HCT116 (cell line): ENCODE measurements at regions not wholly inside any gene's neighbourhood (a gene's known extent, or its start where the extent isn't known, plus 50 kb on each side); places are given as distances from the start of the nearest gene placed in this dataset.

Experiments used
- ATAC-seq: fragments of 200-7000 bp; cut with Tn5 transposase; 2 replicates; pipeline ENCODE4 v1.9.1; 2020; ENCODE audit warnings: mild to moderate bottlenecking, moderate library complexity
- BruUV-seq: library from RNA; stranded (reverse); fragments of 400-500 nt; replicated peaks from 2 replicates; lab custom pipeline; 2021; lab: Mats Ljungman, UMichigan
- CTCF ChIA-PET: fragments of 300-600 bp; sonication (Branson Sonifier 250); formaldehyde crosslinking; loops from one replicate; lab custom pipeline; 2021; ENCODE audit warnings: antibody characterized with exemption; lab: Charles Lee
- POLR2A ChIA-PET: fragments of 300-600, 350-600 bp; sonication (Branson Sonifier 250); formaldehyde crosslinking; loops from one replicate; lab custom pipeline; 2021; ENCODE audit warnings: antibody characterized with exemption; lab: Charles Lee
- RAD21 ChIA-PET, 2 experiments: fragments of 300-600 bp; sonication (Branson Sonifier 250); formaldehyde crosslinking; loops; one replicate each; lab custom pipeline; 2023; ENCODE audit warnings: low total read pairs in 2 of 2; ENCODE audit not compliant: uncharacterized antibody in 2 of 2, unreplicated experiment in 2 of 2, low non-redundant PET in 1 of 2; lab: Charles Lee
- DNase-seq: peaks from one replicate; pipeline ENCODE4 v3.0.0-alpha.2; 2010; ENCODE audit warnings: low read depth, low spot score
- H2AFZ ChIP-seq: fragments of 200-600 bp; shearing (Covaris generic), sonication (generic); 2 replicates; pipeline ENCODE4 v1.6.1; 2017; ENCODE audit warnings: low read depth, mixed run types, mixed read lengths, antibody characterized with exemption, low read length; ENCODE audit not compliant: poor library complexity, severe bottlenecking
- H3K27ac ChIP-seq: 2 replicates; pipeline ENCODE4 v1.5.1; 2012; ENCODE audit warnings: low read depth, low read length
- H3K27me3 ChIP-seq: fragments of 200-600 bp; sonication (generic); 2 replicates; pipeline ENCODE4 v1.6.1; 2016; ENCODE audit warnings: mixed run types, low read length, mixed read lengths; ENCODE audit not compliant: insufficient read depth
- H3K36me3 ChIP-seq, 2 experiments: fragments of 200-500 bp in 1 of 2; fragments of 200-600 bp in 1 of 2; sonication (Bioruptor generic) in 1 of 2; sonication (generic) in 1 of 2; 2 replicates each; pipeline versions ENCODE4 v1.5.1 to v1.6.1; 2014 to 2016; ENCODE audit warnings: low read length in 2 of 2, inconsistent platforms in 1 of 2, mixed read lengths in 1 of 2, mixed run types in 1 of 2; ENCODE audit not compliant: insufficient read depth in 2 of 2, control insufficient read depth in 1 of 2
- H3K4me1 ChIP-seq, 2 experiments: fragments of 200-600 bp in 1 of 2; sonication (generic) in 1 of 2; 2 replicates each; pipeline versions ENCODE4 v1.5.1 to v1.6.1; 2012 to 2017; ENCODE audit warnings: low read length in 2 of 2, inconsistent platforms in 1 of 2, mild to moderate bottlenecking in 1 of 2, mixed read lengths in 1 of 2, mixed run types in 1 of 2, moderate library complexity in 1 of 2; ENCODE audit not compliant: insufficient read depth in 2 of 2, control insufficient read depth in 1 of 2
- H3K4me2 ChIP-seq: fragments of 200-600 bp; sonication (generic); 2 replicates; pipeline ENCODE4 v1.6.1; 2017; ENCODE audit warnings: mixed run types, low read length, mixed read lengths
- H3K4me3 ChIP-seq, 2 experiments: fragments of 200-600 bp in 1 of 2; sonication (generic) in 1 of 2; replicated peaks in 1 of 2; 2 replicates each; pipeline ENCODE4 v1.5.1; 2011 to 2016; ENCODE audit warnings: low read length in 2 of 2, control low read depth in 1 of 2, low read depth in 1 of 2, mild to moderate bottlenecking in 1 of 2, mixed read lengths in 1 of 2, mixed run types in 1 of 2
- H3K79me2 ChIP-seq: fragments of 200-600 bp; sonication (generic); 2 replicates; pipeline ENCODE4 v1.6.1; 2017; ENCODE audit warnings: mild to moderate bottlenecking, mixed run types, low read length, moderate library complexity, mixed read lengths; ENCODE audit not compliant: insufficient read depth
- H3K9ac ChIP-seq: fragments of 200-600 bp; sonication (generic); 2 replicates; pipeline ENCODE4 v1.6.1; 2016; ENCODE audit warnings: low read length, mixed read lengths
- H3K9me2 ChIP-seq: fragments of 200-600 bp; sonication (generic), shearing (Covaris generic); 2 replicates; pipeline ENCODE4 v1.6.1; 2017; ENCODE audit warnings: mixed run types, mild to moderate bottlenecking, moderate library complexity; ENCODE audit not compliant: insufficient read depth
- H3K9me3 ChIP-seq, 2 experiments: fragments of 200-500 bp in 1 of 2; fragments of 200-600 bp in 1 of 2; sonication (Bioruptor generic) in 1 of 2; sonication (generic) in 1 of 2; 2 replicates each; pipeline ENCODE4 v1.6.1; 2014 to 2017; ENCODE audit warnings: low read length in 2 of 2, mixed read lengths in 2 of 2, inconsistent platforms in 1 of 2, low read depth in 1 of 2, mild to moderate bottlenecking in 1 of 2, mixed run types in 1 of 2, moderate library complexity in 1 of 2; ENCODE audit not compliant: control insufficient read depth in 1 of 2, insufficient read depth in 1 of 2
- H4K20me1 ChIP-seq: fragments of 200-600 bp; sonication (generic), shearing (Covaris generic); 2 replicates; pipeline ENCODE4 v1.6.1; 2017; ENCODE audit warnings: mixed run types, mild to moderate bottlenecking, moderate library complexity; ENCODE audit not compliant: insufficient read depth
- CEBPB ChIP-seq: IDR thresholded peaks from 2 replicates; pipeline ENCODE4 v1.6.1; 2012; ENCODE audit warnings: low read depth
- ELF1 ChIP-seq: IDR thresholded peaks from 2 replicates; pipeline ENCODE4 v1.6.1; 2012; ENCODE audit warnings: low read depth, borderline replicate concordance
- EZH2 ChIP-seq: fragments of 200-600 bp; sonication (generic); IDR thresholded peaks from 2 replicates; pipeline ENCODE4 v1.6.1; 2017; ENCODE audit warnings: antibody characterized with exemption, mixed run types
- JUND ChIP-seq: IDR thresholded peaks from 2 replicates; pipeline ENCODE4 v1.6.1; 2012
- RAD21 ChIP-seq: IDR thresholded peaks from 2 replicates; pipeline ENCODE4 v1.6.1; 2012; ENCODE audit warnings: low read depth, mild to moderate bottlenecking
- SIN3A ChIP-seq: IDR thresholded peaks from 2 replicates; pipeline ENCODE4 v1.6.1; 2012; ENCODE audit warnings: low read depth
- SRF ChIP-seq: IDR thresholded peaks from 2 replicates; pipeline ENCODE4 v1.6.1; 2012; ENCODE audit warnings: low read depth
- TCF7L2 ChIP-seq: IDR thresholded peaks from 2 replicates; pipeline ENCODE4 v1.7.0; 2011; ENCODE audit warnings: borderline replicate concordance, inconsistent platforms; ENCODE audit not compliant: insufficient read depth, insufficient read length; ENCODE audit errors: extremely low read depth
- ZBTB33 ChIP-seq: IDR thresholded peaks from 2 replicates; pipeline ENCODE4 v1.6.1; 2011; ENCODE audit warnings: mild to moderate bottlenecking, low read length, moderate library complexity; ENCODE audit not compliant: insufficient replicate concordance; ENCODE audit errors: extremely low read depth
- ZFX ChIP-seq: fragments of 450-650 bp; IDR thresholded peaks from 2 replicates; pipeline ENCODE4 v1.6.1; 2017
- intact Hi-C: fragments of 100-400 bp; cut with micrococcal nuclease; formaldehyde crosslinking; loops from 2 replicates; pipeline ENCODE4 v1.10.0; 2022
- TF ChIP-seq, protein P1 (sequence below), 3 experiments: fragments of 200-600 bp in 1 of 3; sonication (generic) in 1 of 3; IDR thresholded peaks in 2 of 3; conservative IDR thresholded peaks in 1 of 3; 2 replicates each; pipeline ENCODE4 v1.5.1; 2012 to 2017; ENCODE audit warnings: low read depth in 2 of 3, low read length in 2 of 3, antibody characterized with exemption in 1 of 3, borderline replicate concordance in 1 of 3, control low read depth in 1 of 3, mild to moderate bottlenecking in 1 of 3, mixed read lengths in 1 of 3, mixed run types in 1 of 3, moderate library complexity in 1 of 3; ENCODE audit not compliant: insufficient read depth in 1 of 3
- TF ChIP-seq, protein P2 (sequence below): IDR thresholded peaks from 2 replicates; pipeline ENCODE4 v1.6.1; 2012
- TF ChIP-seq, protein P3 (sequence below): IDR thresholded peaks from 2 replicates; pipeline ENCODE4 v1.6.1; 2012

DNA sequence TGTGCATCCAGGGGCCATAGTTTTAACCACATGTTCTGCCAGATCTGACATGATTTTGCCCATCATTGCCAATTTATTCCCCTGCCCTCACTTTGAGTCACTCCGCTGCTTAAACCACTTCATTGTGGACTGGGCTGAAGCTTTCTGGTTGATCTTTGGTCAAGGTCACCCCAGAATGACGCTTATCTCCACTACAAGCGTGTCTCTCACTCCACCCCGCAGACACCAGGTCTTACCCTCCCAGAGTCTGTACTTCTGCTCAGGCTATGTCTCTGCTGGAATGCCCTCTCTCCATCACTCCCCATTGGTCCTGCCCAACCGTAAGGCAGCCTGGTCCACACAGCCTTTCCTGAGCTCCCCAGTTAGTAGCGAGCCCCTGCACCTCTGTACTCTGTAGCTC, 170.5 kb upstream of the SYT13 start:
- ChIA-PET POLR2A (no interaction called here), CTCF (no interaction called here), RAD21 (no interaction called here)
- Histone ChIP-seq H3K4me2 (no peak overlapping the region), H3K4me1 (no peaks in the 10 kb centered on the region), H3K9me2 (no peaks in the 10 kb centered on the region), H3K9ac (no peak overlapping the region), H3K9me3 (no peaks in the 10 kb centered on the region), H3K27me3 (peaks cover 48% of the 10 kb centered on the region), H2AFZ (no peak overlapping the region), H3K79me2 (no peaks in the 10 kb centered on the region), H3K27ac (no peak overlapping the region), H3K4me3 (no peak overlapping the region), H3K36me3 (no peaks in the 10 kb centered on the region), H4K20me1 (no peaks in the 10 kb centered on the region)
- DNase-seq (no peak), ATAC-seq (no peak)
- BruUV-seq, result no TSS peak
- intact Hi-C loops, result no loop called here
- no peak for TF ChIP-seq TCF7L2
- TF ChIP-seq CEBPB, result no peak
- no peak for TF ChIP-seq ZFX
- TF ChIP-seq, protein P1, sequence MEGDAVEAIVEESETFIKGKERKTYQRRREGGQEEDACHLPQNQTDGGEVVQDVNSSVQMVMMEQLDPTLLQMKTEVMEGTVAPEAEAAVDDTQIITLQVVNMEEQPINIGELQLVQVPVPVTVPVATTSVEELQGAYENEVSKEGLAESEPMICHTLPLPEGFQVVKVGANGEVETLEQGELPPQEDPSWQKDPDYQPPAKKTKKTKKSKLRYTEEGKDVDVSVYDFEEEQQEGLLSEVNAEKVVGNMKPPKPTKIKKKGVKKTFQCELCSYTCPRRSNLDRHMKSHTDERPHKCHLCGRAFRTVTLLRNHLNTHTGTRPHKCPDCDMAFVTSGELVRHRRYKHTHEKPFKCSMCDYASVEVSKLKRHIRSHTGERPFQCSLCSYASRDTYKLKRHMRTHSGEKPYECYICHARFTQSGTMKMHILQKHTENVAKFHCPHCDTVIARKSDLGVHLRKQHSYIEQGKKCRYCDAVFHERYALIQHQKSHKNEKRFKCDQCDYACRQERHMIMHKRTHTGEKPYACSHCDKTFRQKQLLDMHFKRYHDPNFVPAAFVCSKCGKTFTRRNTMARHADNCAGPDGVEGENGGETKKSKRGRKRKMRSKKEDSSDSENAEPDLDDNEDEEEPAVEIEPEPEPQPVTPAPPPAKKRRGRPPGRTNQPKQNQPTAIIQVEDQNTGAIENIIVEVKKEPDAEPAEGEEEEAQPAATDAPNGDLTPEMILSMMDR (IDR thresholded peaks at IDR 0.05 in 2 of 3, conservative IDR thresholded peaks at IDR 0.05 in 1 of 3; ENCODE audit: borderline replicate concordance in 1 of 3, insufficient read depth in 1 of 3, low read depth in 2 of 3, low read length in 2 of 3), result no peak
- TF ChIP-seq, all 23 proteins: peak for 0

DNA sequence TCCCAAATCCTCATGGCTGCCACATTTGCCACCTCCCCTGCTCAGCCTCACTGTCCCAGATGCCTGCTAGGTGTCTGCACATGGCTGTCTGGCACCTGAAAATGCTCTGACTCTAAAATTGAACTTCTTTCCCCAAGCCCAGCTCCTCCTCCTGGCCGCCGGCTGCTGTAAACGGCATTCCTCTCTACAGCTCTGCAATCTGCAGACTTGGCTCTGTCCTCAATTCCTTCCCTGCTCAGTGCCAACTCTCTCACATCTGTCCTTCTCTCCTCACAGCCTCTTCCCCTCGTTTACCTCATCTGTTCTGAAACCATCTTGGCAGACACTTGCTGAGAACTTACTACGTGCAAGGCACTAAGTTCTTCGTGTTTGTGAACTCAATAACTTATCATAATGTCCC, 169.4 kb upstream of the SYT13 start:
- Histone ChIP-seq H2AFZ (no peak overlapping the region), H3K27me3 (peaks cover 42% of the 10 kb centered on the region), H3K36me3 (no peaks in the 10 kb centered on the region), H3K79me2 (no peaks in the 10 kb centered on the region), H3K4me3 (no peak overlapping the region), H3K9me2 (no peaks in the 10 kb centered on the region), H3K9me3 (no peaks in the 10 kb centered on the region), H3K9ac (no peak overlapping the region), H3K4me1 (no peaks in the 10 kb centered on the region), H4K20me1 (no peaks in the 10 kb centered on the region), H3K4me2 (no peak overlapping the region), H3K27ac (no peak overlapping the region)
- intact Hi-C loops, result no loop called here
- ChIA-PET RAD21 (no interaction called here), CTCF (no interaction called here), POLR2A (no interaction called here)
- no TSS peak for BruUV-seq
- DNase-seq, result no peak
- ATAC-seq, result no peak
- TF ChIP-seq, protein P2, sequence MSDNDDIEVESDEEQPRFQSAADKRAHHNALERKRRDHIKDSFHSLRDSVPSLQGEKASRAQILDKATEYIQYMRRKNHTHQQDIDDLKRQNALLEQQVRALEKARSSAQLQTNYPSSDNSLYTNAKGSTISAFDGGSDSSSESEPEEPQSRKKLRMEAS, result no peak
- TF ChIP-seq SIN3A (no peak), ELF1 (no peak), SRF (no peak), JUND (no peak), RAD21 (no peak), ZFX (no peak), EZH2 (no peak), ZBTB33 (no peak)
- TF ChIP-seq, protein P1 (IDR thresholded peaks at IDR 0.05 in 2 of 3, conservative IDR thresholded peaks at IDR 0.05 in 1 of 3; ENCODE audit: borderline replicate concordance in 1 of 3, insufficient read depth in 1 of 3, low read depth in 2 of 3, low read length in 2 of 3), result no peak
- TF ChIP-seq, protein P3, sequence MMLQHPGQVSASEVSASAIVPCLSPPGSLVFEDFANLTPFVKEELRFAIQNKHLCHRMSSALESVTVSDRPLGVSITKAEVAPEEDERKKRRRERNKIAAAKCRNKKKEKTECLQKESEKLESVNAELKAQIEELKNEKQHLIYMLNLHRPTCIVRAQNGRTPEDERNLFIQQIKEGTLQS, result no peak
